IMR-90 (cell line): ENCODE measurements at regions not wholly inside any gene's neighbourhood (a gene's known extent, or its start where the extent isn't known, plus 50 kb on each side); places are given as distances from the start of the nearest gene placed in this dataset.

Experiments
- CEBPB ChIP-seq: IDR thresholded peaks from 2 replicates; pipeline ENCODE4 v1.6.1; 2012; ENCODE audit warnings: low read depth, low read length, improper control_type of control experiment
- ELK1 ChIP-seq: fragments of 150-350 bp; IDR thresholded peaks from 2 replicates; pipeline ENCODE4 v1.6.1; 2016; ENCODE audit warnings: low read depth, mild to moderate bottlenecking, low read length, moderate library complexity, borderline replicate concordance
- MAZ ChIP-seq: IDR thresholded peaks from 2 replicates; pipeline ENCODE4 v1.6.1; 2012; ENCODE audit warnings: low read depth, mild to moderate bottlenecking, low read length, improper control_type of control experiment, moderate library complexity, borderline replicate concordance
- POLR2A ChIP-seq: IDR thresholded peaks from 2 replicates; pipeline ENCODE4 v1.6.1; 2012; ENCODE audit warnings: mild to moderate bottlenecking, low read depth, low read length
- RAD21 ChIP-seq: IDR thresholded peaks from 2 replicates; pipeline ENCODE4 v1.6.1; 2012; ENCODE audit warnings: low read length, improper control_type of control experiment
- RCOR1 ChIP-seq: IDR thresholded peaks from 2 replicates; pipeline ENCODE4 v1.6.1; 2012; ENCODE audit warnings: mild to moderate bottlenecking, low read length, improper control_type of control experiment; ENCODE audit not compliant: insufficient replicate concordance
- RFX5 ChIP-seq: IDR thresholded peaks from 2 replicates; pipeline ENCODE4 v1.8.0; 2012; ENCODE audit warnings: low read depth, mild to moderate bottlenecking, low read length, moderate library complexity
- SMC3 ChIP-seq: fragments of 150-350 bp; IDR thresholded peaks from 2 replicates; pipeline ENCODE4 v1.6.1; 2016; ENCODE audit warnings: low read depth, mild to moderate bottlenecking, antibody characterized with exemption, low read length, moderate library complexity
- USF2 ChIP-seq: fragments of 150-350 bp; IDR thresholded peaks from 2 replicates; pipeline ENCODE4 v1.6.1; 2017; ENCODE audit warnings: mild to moderate bottlenecking, antibody characterized with exemption, low read length, low read depth
- TF ChIP-seq, protein P1 (sequence below): conservative IDR thresholded peaks from 2 replicates; pipeline ENCODE4 v1.5.1; 2012; ENCODE audit warnings: mild to moderate bottlenecking, low read depth, low read length, improper control_type of control experiment

- TF ChIP-seq POLR2A (no peak), RAD21 (no peak), CEBPB (no peak), USF2 (no peak), SMC3 (no peak), RCOR1 (no peak), MAZ (no peak), ELK1 (no peak), RFX5 (no peak)
- TF ChIP-seq, protein P1, sequence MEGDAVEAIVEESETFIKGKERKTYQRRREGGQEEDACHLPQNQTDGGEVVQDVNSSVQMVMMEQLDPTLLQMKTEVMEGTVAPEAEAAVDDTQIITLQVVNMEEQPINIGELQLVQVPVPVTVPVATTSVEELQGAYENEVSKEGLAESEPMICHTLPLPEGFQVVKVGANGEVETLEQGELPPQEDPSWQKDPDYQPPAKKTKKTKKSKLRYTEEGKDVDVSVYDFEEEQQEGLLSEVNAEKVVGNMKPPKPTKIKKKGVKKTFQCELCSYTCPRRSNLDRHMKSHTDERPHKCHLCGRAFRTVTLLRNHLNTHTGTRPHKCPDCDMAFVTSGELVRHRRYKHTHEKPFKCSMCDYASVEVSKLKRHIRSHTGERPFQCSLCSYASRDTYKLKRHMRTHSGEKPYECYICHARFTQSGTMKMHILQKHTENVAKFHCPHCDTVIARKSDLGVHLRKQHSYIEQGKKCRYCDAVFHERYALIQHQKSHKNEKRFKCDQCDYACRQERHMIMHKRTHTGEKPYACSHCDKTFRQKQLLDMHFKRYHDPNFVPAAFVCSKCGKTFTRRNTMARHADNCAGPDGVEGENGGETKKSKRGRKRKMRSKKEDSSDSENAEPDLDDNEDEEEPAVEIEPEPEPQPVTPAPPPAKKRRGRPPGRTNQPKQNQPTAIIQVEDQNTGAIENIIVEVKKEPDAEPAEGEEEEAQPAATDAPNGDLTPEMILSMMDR = no peak
These were observed 101.3 kb upstream of the KCNE2 start for GRCh38 chr21:34262469-34262845.
